ENCODE measurements at regions not wholly inside any gene's neighbourhood (a gene's known extent, or its start where the extent isn't known, plus 50 kb on each side); places are given as distances from the start of the nearest gene placed in this dataset.

DNA sequence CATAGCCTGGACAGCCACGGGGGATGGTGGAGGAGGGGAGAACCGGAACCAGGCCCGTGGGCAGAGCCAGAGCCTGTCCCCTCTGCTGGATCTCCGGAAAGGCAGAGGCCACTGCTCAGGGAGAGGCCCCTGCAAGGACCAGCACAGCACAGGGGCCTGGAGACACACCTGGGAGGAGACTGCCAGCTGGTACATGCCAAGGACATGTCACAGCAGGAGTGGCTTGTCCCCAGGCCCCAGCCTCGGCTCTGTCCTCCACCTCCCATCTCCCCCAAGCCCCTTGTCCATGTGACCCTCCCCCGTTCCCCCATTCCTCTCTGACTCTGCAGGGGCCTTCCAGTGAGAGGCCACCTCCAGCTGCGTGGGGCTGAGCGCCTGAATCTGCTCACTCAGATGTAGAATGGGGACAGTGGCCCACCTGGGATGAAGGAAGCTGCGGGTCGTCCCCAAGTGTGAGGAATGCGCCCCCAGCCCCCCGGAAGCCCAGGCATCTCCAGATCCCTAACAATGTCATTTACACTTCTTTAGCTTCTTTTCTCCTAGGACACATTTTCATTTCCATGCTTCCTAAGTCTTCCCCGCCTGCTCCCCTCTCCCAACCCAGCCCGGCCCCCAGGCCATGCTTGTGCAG, 349.6 kb upstream of the IRX2 start:
- DNase-seq = no peak
- H3K9me2 ChIP-seq (ENCODE audit: insufficient read depth) = no peaks in the 10 kb centered on the region
- H3K27me3 ChIP-seq (ENCODE audit: insufficient read depth, low read depth) = peaks cover 99% of the 10 kb centered on the region
- H3K4me3 ChIP-seq = no peak overlapping the region
- no peaks in the 10 kb centered on the region for H4K20me1 ChIP-seq (ENCODE audit: insufficient read depth)
- no peaks in the 10 kb centered on the region for H3K36me3 ChIP-seq (ENCODE audit: low read depth)
- no TSS peak for BruUV-seq (replicated peaks)
- H3K79me2 ChIP-seq (ENCODE audit: low read depth) = no peaks in the 10 kb centered on the region
- H3K27ac ChIP-seq = no peak overlapping the region
- H3K9me3 ChIP-seq (ENCODE audit: insufficient read depth, low read depth) = no peaks in the 10 kb centered on the region
- H3K4me2 ChIP-seq = no peak overlapping the region
- H2AFZ ChIP-seq = no peak overlapping the region
- CTCF ChIA-PET = no interaction called here
- POLR2A ChIA-PET (ENCODE audit: unreplicated experiment) = no interaction called here
- no peaks in the 10 kb centered on the region for H3K4me1 ChIP-seq (replicated peaks; ENCODE audit: insufficient read depth)
- TF ChIP-seq, protein P1, sequence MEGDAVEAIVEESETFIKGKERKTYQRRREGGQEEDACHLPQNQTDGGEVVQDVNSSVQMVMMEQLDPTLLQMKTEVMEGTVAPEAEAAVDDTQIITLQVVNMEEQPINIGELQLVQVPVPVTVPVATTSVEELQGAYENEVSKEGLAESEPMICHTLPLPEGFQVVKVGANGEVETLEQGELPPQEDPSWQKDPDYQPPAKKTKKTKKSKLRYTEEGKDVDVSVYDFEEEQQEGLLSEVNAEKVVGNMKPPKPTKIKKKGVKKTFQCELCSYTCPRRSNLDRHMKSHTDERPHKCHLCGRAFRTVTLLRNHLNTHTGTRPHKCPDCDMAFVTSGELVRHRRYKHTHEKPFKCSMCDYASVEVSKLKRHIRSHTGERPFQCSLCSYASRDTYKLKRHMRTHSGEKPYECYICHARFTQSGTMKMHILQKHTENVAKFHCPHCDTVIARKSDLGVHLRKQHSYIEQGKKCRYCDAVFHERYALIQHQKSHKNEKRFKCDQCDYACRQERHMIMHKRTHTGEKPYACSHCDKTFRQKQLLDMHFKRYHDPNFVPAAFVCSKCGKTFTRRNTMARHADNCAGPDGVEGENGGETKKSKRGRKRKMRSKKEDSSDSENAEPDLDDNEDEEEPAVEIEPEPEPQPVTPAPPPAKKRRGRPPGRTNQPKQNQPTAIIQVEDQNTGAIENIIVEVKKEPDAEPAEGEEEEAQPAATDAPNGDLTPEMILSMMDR (conservative IDR thresholded peaks at IDR 0.05) = no peak
- no peak for TF ChIP-seq EZH2 (IDR thresholded peaks at IDR 0.05; ENCODE audit: low read depth)
- no peaks in the 10 kb centered on the region for H3F3A ChIP-seq (ENCODE audit: insufficient read depth, low read depth)
- intact Hi-C loops (cut with micrococcal nuclease; ENCODE audit: unreplicated experiment) = no loop called here

DNA sequence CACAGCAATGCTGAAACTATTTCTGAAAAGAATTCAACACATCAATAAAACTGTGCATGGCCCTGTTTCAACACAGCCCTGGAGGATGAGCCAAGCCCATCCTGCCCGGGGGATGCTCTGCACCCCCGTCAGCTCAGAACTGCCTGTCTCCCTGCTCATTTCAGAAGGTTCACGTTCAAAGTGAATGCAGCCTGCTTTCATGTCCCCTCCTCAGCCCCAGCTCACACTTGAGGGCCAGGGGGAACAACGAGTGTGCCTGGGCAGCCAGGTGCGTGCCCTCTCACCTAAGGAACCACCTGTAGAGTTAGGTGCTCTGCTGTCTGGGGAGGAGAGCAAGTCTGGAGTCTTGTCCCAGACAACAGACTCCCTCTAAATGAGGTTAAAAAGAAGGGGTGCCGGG, 348.5 kb upstream of the IRX2 start:
- intact Hi-C loops (cut with micrococcal nuclease; ENCODE audit: unreplicated experiment) = no loop called here
- H3K4me2 ChIP-seq = no peak overlapping the region
- no peak overlapping the region for H3K4me3 ChIP-seq
- no TSS peak for BruUV-seq (replicated peaks)
- no peaks in the 10 kb centered on the region for H3K36me3 ChIP-seq (ENCODE audit: low read depth)
- POLR2A ChIA-PET (ENCODE audit: unreplicated experiment) = no interaction called here
- no peaks in the 10 kb centered on the region for H3K9me3 ChIP-seq (ENCODE audit: insufficient read depth, low read depth)
- no peaks in the 10 kb centered on the region for H4K20me1 ChIP-seq (ENCODE audit: insufficient read depth)
- H3K4me1 ChIP-seq (replicated peaks; ENCODE audit: insufficient read depth) = no peaks in the 10 kb centered on the region
- no peaks in the 10 kb centered on the region for H3K9me2 ChIP-seq (ENCODE audit: insufficient read depth)
- no peaks in the 10 kb centered on the region for H3F3A ChIP-seq (ENCODE audit: insufficient read depth, low read depth)
- CTCF ChIA-PET = no interaction called here
- H3K27me3 ChIP-seq (ENCODE audit: insufficient read depth, low read depth) = peaks cover 99% of the 10 kb centered on the region
- TF ChIP-seq, protein P1 (conservative IDR thresholded peaks at IDR 0.05) = no peak
- TF ChIP-seq EZH2 (IDR thresholded peaks at IDR 0.05; ENCODE audit: low read depth) = no peak
- H2AFZ ChIP-seq = no peak overlapping the region
- DNase-seq = no peak
- H3K27ac ChIP-seq = no peak overlapping the region
- no peaks in the 10 kb centered on the region for H3K79me2 ChIP-seq (ENCODE audit: low read depth)

DNA sequence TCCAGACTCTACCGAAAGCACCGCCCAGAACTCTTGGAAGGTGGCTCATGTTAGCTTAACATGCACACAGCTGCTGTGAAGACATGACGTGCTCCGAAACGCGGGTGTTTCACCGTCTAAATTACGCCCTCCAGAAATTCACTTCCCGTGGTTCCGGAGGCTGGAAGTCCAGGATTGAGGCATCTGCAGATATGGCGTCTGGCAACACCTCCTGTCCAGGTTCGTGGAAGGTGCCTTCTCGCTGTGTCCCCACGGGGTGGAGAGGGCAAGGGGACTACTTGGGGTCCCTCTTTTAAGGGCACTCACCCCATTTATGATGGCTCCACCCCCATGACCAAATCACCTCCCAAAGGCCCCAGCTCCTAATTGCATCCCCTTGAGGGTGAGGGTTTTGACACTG, 348.0 kb upstream of the IRX2 start:
- ChIA-PET POLR2A (ENCODE audit: unreplicated experiment) (no interaction called here), CTCF (no interaction called here)
- H3K9me2 ChIP-seq (ENCODE audit: insufficient read depth) = no peaks in the 10 kb centered on the region

More for the DNA sequence above, 348.0 kb upstream of the IRX2 start:
- no peaks in the 10 kb centered on the region for H3F3A ChIP-seq (ENCODE audit: insufficient read depth, low read depth)
- H3K4me2 ChIP-seq = no peak overlapping the region
- no peak overlapping the region for H3K27ac ChIP-seq
- no peaks in the 10 kb centered on the region for H3K79me2 ChIP-seq (ENCODE audit: low read depth)
- H3K9me3 ChIP-seq (ENCODE audit: insufficient read depth, low read depth) = no peaks in the 10 kb centered on the region
- no peak overlapping the region for H2AFZ ChIP-seq
- DNase-seq = no peak
- no peaks in the 10 kb centered on the region for H4K20me1 ChIP-seq (ENCODE audit: insufficient read depth)
- H3K27me3 ChIP-seq (ENCODE audit: insufficient read depth, low read depth) = peaks cover 99% of the 10 kb centered on the region
- no peaks in the 10 kb centered on the region for H3K4me1 ChIP-seq (replicated peaks; ENCODE audit: insufficient read depth)
- TF ChIP-seq, protein P1 (conservative IDR thresholded peaks at IDR 0.05) = no peak
- TF ChIP-seq EZH2 (IDR thresholded peaks at IDR 0.05; ENCODE audit: low read depth) = no peak
- BruUV-seq (replicated peaks) = no TSS peak
- intact Hi-C loops (cut with micrococcal nuclease; ENCODE audit: unreplicated experiment) = no loop called here
- no peaks in the 10 kb centered on the region for H3K36me3 ChIP-seq (ENCODE audit: low read depth)
- no peak overlapping the region for H3K4me3 ChIP-seq
